ENCODE measurements at regions not wholly inside any gene's neighbourhood (a gene's known extent, or its start where the extent isn't known, plus 50 kb on each side); places are given as distances from the start of the nearest gene placed in this dataset.

- TF ChIP-seq CHAMP1 (IDR thresholded peaks at IDR 0.05) (no peak), C11orf30 (IDR thresholded peaks at IDR 0.05; ENCODE audit: low read depth) (no peak), ZBTB8A (IDR thresholded peaks at IDR 0.05; ENCODE audit: partially characterized antibody) (no peak), ZNF436 (CRISPR knock-in tag; IDR thresholded peaks at IDR 0.05) (no peak), EWSR1 (IDR thresholded peaks at IDR 0.05; ENCODE audit: borderline replicate concordance, low read depth, partially characterized antibody) (no peak), ZFP30 (CRISPR knock-in tag; IDR thresholded peaks at IDR 0.05; ENCODE audit: borderline replicate concordance) (no peak), BRD4 (IDR thresholded peaks at IDR 0.05) (no peak), VEZF1 (CRISPR knock-in tag; IDR thresholded peaks at IDR 0.05) (no peak), PRDM10 (IDR thresholded peaks at IDR 0.05; ENCODE audit: partially characterized antibody) (no peak)
Measured at GRCh38 chr1:34372891-34373290, 196.2 kb downstream of the C1orf94 start (continued).

Data from K562 (cell line).